Epithelial cell of esophagus (primary cell): ENCODE measurements at regions not wholly inside any gene's neighbourhood (a gene's known extent, or its start where the extent isn't known, plus 50 kb on each side); places are given as distances from the start of the nearest gene placed in this dataset.

Experiments
- DNase-seq: peaks from one replicate; pipeline ENCODE4 v3.0.0; 2010; ENCODE audit warnings: low read depth
- H3K4me3 ChIP-seq: 2 replicates; pipeline ENCODE4 v1.5.1; 2011; ENCODE audit warnings: mild to moderate bottlenecking, low read length, control low read depth
- TF ChIP-seq, protein P1 (sequence below): IDR thresholded peaks from 2 replicates; pipeline ENCODE4 v1.5.1; 2011; ENCODE audit warnings: low read depth, mild to moderate bottlenecking, low read length, control low read depth, inconsistent platforms; ENCODE audit not compliant: insufficient read depth; ENCODE audit errors: missing control alignments

DNA sequence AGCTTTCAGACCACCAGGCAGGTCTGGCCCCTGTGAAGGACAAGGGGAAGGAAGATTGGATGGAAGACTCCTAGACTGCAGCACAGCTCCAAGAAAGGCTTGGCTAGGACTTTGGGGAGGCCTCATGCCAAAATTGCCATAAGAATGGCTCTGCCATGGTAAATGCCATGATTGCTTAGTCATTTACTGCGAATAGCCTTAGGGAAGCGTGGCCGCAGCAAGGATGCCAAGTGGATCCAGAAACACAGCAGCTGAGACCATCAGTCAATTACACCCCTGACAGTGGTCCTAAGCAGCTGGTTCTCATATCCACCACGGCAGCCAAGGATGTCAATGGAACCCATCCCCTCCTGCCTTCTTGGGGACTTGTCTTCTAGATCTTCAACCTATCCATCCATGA is 88.2 kb upstream of the AUTS2 start:
- TF ChIP-seq, protein P1, sequence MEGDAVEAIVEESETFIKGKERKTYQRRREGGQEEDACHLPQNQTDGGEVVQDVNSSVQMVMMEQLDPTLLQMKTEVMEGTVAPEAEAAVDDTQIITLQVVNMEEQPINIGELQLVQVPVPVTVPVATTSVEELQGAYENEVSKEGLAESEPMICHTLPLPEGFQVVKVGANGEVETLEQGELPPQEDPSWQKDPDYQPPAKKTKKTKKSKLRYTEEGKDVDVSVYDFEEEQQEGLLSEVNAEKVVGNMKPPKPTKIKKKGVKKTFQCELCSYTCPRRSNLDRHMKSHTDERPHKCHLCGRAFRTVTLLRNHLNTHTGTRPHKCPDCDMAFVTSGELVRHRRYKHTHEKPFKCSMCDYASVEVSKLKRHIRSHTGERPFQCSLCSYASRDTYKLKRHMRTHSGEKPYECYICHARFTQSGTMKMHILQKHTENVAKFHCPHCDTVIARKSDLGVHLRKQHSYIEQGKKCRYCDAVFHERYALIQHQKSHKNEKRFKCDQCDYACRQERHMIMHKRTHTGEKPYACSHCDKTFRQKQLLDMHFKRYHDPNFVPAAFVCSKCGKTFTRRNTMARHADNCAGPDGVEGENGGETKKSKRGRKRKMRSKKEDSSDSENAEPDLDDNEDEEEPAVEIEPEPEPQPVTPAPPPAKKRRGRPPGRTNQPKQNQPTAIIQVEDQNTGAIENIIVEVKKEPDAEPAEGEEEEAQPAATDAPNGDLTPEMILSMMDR: no peak
- DNase-seq: no peak

DNA sequence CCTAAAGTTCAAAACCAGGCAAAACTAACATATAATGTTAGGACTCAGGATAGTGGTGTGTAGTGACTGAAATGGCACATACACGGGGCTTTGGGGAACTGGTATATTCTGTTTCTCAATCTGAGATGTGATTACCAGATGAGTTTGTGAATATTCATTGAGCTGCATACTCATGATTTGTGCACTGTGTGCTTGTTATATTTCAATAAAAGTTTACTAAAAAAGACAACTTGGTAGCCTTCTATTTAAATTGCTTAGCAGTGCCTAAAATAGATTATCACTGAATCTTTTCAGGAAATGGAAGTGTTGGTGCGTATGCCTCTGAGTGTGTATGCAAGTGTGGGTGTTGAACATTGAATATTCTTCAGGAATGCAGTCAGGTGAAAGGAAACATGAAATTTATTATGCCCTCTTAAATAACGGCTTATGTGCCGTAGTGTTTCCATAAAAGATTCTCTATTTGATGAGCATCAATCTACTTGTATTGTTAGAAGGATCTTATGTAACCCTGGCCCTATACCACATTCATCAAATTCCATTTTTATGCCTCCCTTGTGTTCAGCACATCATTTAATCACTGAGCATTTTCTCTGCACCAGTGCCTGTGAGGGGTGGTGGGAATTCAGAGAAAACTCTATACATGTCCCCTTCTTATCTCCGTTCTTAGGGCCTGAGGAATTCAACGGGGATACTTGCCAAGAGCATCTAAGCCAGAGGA is 82.6 kb upstream of the AUTS2 start:
- TF ChIP-seq, protein P1: no peak
- H3K4me3 ChIP-seq: no peak overlapping the region
- no peak for DNase-seq

More for the DNA sequence above, 88.2 kb upstream of the AUTS2 start:
- no peak overlapping the region for H3K4me3 ChIP-seq

DNA sequence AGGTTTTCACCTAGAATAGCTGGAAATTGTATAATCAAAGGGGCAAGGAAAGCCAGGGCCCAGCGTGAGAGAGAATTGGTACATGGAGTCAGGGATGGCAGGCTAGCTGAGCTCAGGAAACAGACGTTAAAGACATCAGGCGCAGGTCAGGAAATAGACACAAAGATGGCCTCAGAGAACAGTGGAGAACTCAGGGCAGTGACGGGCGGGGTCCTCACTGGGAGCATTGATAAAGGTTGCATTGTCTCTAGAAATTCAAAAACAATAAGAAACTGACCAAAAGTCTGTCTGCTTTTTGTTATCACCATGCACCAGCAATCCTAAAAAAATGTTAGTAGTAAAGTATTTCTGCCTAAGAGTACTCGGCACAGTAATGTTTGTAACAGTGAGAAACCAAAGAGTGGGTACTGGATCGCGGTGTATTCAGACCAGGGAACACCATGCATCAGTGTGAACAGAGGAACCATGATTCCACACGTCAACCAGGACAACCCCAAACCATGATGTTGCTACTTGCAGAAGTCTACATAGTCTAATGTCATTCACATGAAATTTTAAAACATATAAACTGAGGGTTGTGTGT is 81.9 kb upstream of the AUTS2 start:
- DNase-seq: no peak
- no peak overlapping the region for H3K4me3 ChIP-seq
- TF ChIP-seq, protein P1: no peak

DNA sequence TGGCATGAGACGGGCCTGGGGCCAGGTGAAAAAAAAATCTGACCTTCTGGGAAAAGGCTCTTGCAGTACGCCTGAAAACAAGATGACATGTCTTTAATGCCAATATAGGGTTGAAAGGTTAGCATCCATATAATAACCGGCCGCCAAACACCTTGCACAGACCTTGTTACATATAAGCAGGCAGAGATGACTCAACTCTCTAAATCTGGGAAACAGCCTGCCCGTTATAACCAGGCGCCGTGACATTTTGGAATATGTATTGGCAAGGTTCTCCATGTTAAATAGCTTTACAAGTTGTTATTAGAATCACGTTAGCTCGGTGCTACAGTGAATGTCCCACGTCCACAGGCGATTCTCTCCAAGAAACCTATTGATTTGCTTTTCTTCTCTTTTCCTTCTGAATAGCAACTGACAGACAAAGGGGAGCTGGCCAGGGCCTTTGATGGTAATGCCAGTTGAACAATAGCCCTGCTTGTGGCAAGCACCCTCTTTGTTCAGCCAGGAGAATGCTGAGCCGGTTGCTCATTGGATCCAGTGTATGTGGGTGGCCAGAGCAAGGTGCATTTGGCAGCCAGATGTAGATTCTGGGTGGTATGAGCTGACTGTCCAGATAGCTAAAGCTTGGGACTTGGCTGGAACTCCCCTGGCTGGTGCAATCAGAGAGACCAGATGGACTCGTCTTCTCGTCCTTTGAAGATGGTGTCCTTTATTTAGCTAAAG is 80.1 kb upstream of the AUTS2 start:
- no peak overlapping the region for H3K4me3 ChIP-seq
- no peak for DNase-seq
- TF ChIP-seq, protein P1: no peak

DNA sequence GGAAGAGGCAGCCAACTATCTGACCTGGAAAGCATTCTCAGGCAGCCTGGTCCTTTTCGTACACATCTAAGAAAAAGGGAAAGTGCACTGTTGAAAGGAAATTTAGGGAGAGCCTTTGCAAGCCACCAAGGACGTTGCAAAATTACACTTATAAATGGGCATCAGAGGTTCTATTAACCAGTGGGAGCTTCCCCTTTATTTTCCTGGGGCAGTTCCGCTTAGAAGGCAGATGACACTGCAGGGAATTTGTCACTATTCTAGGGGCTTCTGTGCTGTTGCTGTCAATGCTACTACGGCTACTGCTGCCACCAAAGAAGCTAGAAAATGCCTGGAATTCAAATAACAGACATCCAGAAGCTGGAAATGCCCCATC is 79.6 kb upstream of the AUTS2 start:
- DNase-seq: no peak
- TF ChIP-seq, protein P1: no peak
- H3K4me3 ChIP-seq: no peak overlapping the region

DNA sequence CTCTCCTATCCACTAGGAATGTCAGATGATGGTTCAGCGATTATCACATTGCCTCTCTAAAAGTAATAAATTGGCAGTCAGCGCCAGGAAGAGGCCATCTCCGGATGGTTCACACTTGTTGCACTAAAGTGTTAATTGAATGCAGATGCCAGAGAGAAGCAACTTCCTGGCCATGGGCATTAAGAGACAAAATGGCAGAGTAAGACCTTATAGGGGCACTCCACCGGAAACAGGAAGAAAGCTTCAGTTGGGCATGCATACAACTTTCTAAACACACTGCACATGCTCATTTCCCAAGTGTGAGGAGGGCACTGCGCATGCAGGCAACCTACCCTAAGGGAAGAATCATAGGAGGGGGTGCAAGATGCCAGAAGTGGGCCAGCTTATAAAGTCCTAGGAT is 71.7 kb upstream of the AUTS2 start:
- H3K4me3 ChIP-seq: no peak overlapping the region
- DNase-seq: no peak
- TF ChIP-seq, protein P1: no peak
